ENCODE measurements at regions not wholly inside any gene's neighbourhood (a gene's known extent, or its start where the extent isn't known, plus 50 kb on each side); places are given as distances from the start of the nearest gene placed in this dataset.

- TF ChIP-seq SP1 (CRISPR knock-in tag; conservative IDR thresholded peaks at IDR 0.05) (no peak), CTCF (IDR thresholded peaks at IDR 0.05) (no peak), RELA (CRISPR knock-in tag; IDR thresholded peaks at IDR 0.05; ENCODE audit: borderline replicate concordance) (no peak), PREB (CRISPR knock-in tag; IDR thresholded peaks at IDR 0.05; ENCODE audit: borderline replicate concordance) (no peak), FOXP4 (CRISPR knock-in tag; IDR thresholded peaks at IDR 0.05) (no peak), CBFB (CRISPR knock-in tag; IDR thresholded peaks at IDR 0.05; ENCODE audit: low read depth) (no peak), EMX1 (CRISPR knock-in tag; IDR thresholded peaks at IDR 0.05) (no peak), NR3C1 (CRISPR knock-in tag; conservative IDR thresholded peaks at IDR 0.05; ENCODE audit: low read depth) (no peak), ZNF138 (CRISPR knock-in tag; conservative IDR thresholded peaks at IDR 0.05) (no peak), TEAD4 (CRISPR knock-in tag; IDR thresholded peaks at IDR 0.05) (no peak), CDX4 (CRISPR knock-in tag; IDR thresholded peaks at IDR 0.05; ENCODE audit: borderline replicate concordance) (no peak)
Measured at GRCh38 chr14:71556730-71557129, 375.5 kb upstream of the RGS6 start.

Data from WTC11 (cell line).